Right atrium auricular region (tissue), 2 donors: ENCODE measurements at regions not wholly inside any gene's neighbourhood (a gene's known extent, or its start where the extent isn't known, plus 50 kb on each side); places are given as distances from the start of the nearest gene placed in this dataset.

Experiments used
- DNase-seq: peaks from one replicate; pipeline ENCODE4 v3.0.0-alpha.2; 2019; ENCODE audit warnings: low spot score
- H3K27ac ChIP-seq, 2 donors: fragments of 200-600 bp; sonication (generic); 1 replicate in 1 of 2; 2 replicates in 1 of 2; pipeline ENCODE4 v1.5.1; 2016 to 2019
- H3K27me3 ChIP-seq, 2 donors: fragments of 200-600 bp; sonication (generic); one replicate each; pipeline versions ENCODE4 v1.5.1 to v1.6.0; 2017 to 2019
- H3K36me3 ChIP-seq: fragments of 200-600 bp; sonication (generic); one replicate; pipeline ENCODE4 v1.5.1; 2016
- H3K4me1 ChIP-seq, 2 donors: fragments of 200-600 bp; sonication (generic); one replicate each; pipeline versions ENCODE4 v1.5.1 to v1.6.0; 2017 to 2019
- H3K4me3 ChIP-seq, 2 donors: fragments of 200-600 bp; sonication (generic); 1 replicate in 1 of 2; 2 replicates in 1 of 2; pipeline ENCODE4 v1.5.1; 2017 to 2019; ENCODE audit warnings: mild to moderate bottlenecking in 1 of 2, moderate library complexity in 1 of 2
- H3K9me3 ChIP-seq, 2 donors: fragments of 200-600 bp; sonication (generic); one replicate each; pipeline ENCODE4 v1.5.1; 2019
- CTCF ChIP-seq, 2 donors: fragments of 200-600 bp; sonication (generic); IDR thresholded peaks; one replicate each; pipeline ENCODE4 v1.5.1; 2019; ENCODE audit warnings: antibody characterized with exemption in 2 of 2

DNA sequence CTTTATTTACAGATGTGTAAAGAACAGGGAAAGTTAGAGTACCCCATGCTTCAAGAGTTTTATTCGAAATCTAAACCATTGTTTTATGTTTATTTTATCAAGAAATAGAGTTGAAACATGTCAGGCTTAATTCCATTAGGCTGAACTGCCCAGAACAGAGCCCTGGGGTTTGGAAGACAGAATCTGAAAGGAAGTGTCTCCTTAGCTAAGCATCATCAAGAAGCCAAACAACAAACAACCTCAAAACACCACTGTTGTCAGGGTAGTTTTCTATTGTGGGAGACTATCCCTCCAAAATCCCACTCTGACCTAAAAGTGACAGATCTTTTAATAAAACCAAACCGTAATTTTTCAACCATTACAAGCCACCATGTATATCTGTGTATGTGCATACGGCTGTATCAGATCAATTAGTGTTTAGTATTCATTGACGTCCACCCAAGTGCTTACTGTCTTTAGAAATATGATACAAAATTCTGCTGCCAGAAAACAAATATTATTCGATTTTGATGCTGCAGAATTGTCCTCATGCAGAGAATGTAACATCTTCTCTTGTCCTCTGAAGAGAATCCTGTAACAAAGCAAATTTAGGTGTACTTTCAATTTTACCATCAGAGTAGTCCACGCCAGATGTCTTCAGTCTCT, 271.9 kb upstream of the TMEM161B start:
- no peak overlapping the region for H3K27ac ChIP-seq
- TF ChIP-seq CTCF (IDR thresholded peaks at IDR 0.05) = no peak
- H3K4me1 ChIP-seq = no peaks in the 10 kb centered on the region
- no peaks in the 10 kb centered on the region for H3K9me3 ChIP-seq
- H3K36me3 ChIP-seq = no peaks in the 10 kb centered on the region
- DNase-seq = no peak
- no peak overlapping the region for H3K4me3 ChIP-seq
- H3K27me3 ChIP-seq = no peaks in the 10 kb centered on the region

DNA sequence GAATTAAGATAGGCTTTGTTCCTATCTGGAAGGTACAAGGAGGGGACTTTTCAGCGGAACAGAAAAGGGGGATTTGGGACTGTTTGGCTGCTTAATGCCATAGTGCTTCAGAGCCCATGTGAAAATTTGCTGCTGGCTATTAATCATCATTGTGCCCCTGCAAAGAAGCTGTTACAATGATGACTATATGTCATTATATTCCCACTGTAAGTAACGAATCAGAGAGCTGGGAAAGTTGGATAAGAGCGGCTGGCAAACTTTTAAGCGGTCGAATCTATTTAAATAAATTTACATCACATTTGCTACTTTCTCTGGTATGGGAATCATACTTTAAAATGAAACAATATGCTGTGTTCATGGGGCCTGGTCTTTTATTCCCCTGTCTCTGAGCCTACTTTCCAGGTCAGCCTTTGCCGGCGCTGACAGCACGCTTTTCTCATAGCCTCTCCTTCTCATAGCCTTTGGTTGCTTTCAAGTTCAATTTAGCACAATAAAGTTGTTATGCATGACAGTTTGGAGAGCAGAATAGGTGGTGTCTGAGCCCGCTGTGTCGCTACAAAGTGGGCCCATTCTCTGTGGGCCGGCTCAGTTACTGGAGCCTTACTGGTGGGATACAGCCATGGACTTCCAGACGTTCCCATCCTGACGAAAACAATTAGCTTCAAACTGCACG, 271.2 kb upstream of the TMEM161B start:
- TF ChIP-seq CTCF (IDR thresholded peaks at IDR 0.05) = no peak
- Histone ChIP-seq H3K4me1 (no peaks in the 10 kb centered on the region), H3K27me3 (no peaks in the 10 kb centered on the region), H3K36me3 (no peaks in the 10 kb centered on the region), H3K4me3 (no peak overlapping the region), H3K27ac (no peak overlapping the region), H3K9me3 (no peaks in the 10 kb centered on the region)
- DNase-seq = no peak

DNA sequence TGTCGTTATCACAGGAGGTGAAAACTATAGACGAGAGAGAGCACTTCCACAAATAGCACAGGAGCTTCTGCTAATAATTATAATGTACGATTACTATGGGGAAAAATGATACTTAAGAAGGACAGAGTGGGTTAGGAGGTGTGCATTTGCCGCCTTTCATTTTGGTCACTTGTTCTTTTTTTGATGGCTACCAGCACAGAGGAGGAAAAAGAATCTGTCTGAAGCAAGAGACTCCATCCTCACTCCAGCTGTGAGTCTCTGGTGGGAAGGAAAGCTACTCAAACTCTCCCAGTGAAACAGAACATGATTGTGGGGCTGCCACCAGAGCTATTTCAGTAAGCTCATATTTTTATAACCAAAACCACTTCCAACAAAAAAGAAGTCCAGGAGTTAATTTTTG, 270.4 kb upstream of the TMEM161B start:
- no peak for DNase-seq
- no peaks in the 10 kb centered on the region for H3K4me1 ChIP-seq
- no peaks in the 10 kb centered on the region for H3K27me3 ChIP-seq
- TF ChIP-seq CTCF (IDR thresholded peaks at IDR 0.05) = no peak
- no peaks in the 10 kb centered on the region for H3K9me3 ChIP-seq
- no peak overlapping the region for H3K27ac ChIP-seq
- H3K36me3 ChIP-seq = no peaks in the 10 kb centered on the region
- no peak overlapping the region for H3K4me3 ChIP-seq

GRCh38 chr5:88536146-88536545, 267.5 kb upstream of the TMEM161B start:
- Histone ChIP-seq H3K4me3 (no peak overlapping the region), H3K9me3 (no peaks in the 10 kb centered on the region), H3K4me1 (no peaks in the 10 kb centered on the region), H3K27ac (no peak overlapping the region), H3K36me3 (no peaks in the 10 kb centered on the region), H3K27me3 (no peaks in the 10 kb centered on the region)
- no peak for DNase-seq
- no peak for TF ChIP-seq CTCF (IDR thresholded peaks at IDR 0.05)

DNA sequence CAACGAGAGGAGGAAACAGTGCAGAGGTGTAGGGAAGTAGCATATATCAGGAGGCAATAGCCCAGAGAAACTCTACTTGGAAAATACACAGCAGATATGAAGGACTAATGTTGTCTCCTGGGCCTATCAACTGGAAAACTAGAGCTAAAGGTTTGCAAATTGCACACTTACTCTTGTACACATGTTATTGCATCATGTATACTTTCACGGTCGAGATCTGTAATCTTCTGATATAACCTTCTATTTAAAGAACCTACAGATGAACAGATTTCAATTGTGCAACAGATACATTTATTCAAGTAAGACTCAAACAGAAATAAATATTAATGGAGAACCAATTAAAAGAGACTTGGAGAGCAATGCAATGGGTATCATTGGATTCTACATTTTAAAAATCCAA, 256.3 kb upstream of the TMEM161B start:
- Histone ChIP-seq H3K4me3 (no peak overlapping the region), H3K27ac (no peak overlapping the region), H3K4me1 (no peaks in the 10 kb centered on the region), H3K36me3 (no peaks in the 10 kb centered on the region), H3K27me3 (no peaks in the 10 kb centered on the region), H3K9me3 (no peaks in the 10 kb centered on the region)
- DNase-seq = no peak
- no peak for TF ChIP-seq CTCF (IDR thresholded peaks at IDR 0.05)

DNA sequence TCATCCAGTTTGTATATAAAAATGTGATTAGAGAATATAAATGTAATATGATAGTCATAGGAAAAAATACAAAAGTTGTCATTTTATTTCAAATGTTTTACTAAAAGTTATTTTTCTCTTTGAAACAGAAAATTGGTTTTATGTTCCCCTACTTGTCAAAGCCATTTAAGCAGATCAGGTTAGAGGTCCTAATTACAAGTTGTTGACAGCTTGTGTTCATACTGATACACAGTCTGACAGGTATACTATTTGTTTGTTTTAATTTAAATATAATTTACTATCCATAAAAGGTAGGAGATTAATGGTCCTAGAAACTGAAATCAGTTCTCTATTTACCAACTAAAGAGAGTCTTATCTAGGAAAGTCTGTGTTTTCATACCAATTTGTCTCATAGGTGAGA, 250.4 kb upstream of the TMEM161B start:
- no peak for DNase-seq
- Histone ChIP-seq H3K27me3 (no peaks in the 10 kb centered on the region), H3K9me3 (no peaks in the 10 kb centered on the region), H3K27ac (no peak overlapping the region), H3K4me1 (no peaks in the 10 kb centered on the region), H3K36me3 (no peaks in the 10 kb centered on the region), H3K4me3 (no peak overlapping the region)
- no peak for TF ChIP-seq CTCF (IDR thresholded peaks at IDR 0.05)
